ENCODE measurements at regions not wholly inside any gene's neighbourhood (a gene's known extent, or its start where the extent isn't known, plus 50 kb on each side); places are given as distances from the start of the nearest gene placed in this dataset.

- ATAC-seq, result no peak
- no peaks in the 10 kb centered on the region for H3K27me3 ChIP-seq (ENCODE audit: insufficient read depth, low read length)
- H3K4me2 ChIP-seq (ENCODE audit: low read length), result no peak overlapping the region
- ChIA-PET POLR2A (no interaction called here), CTCF (no interaction called here), RAD21 (ENCODE audit: low non-redundant PET in 1 of 2, low total read pairs in 2 of 2, uncharacterized antibody in 2 of 2, unreplicated experiment in 2 of 2) (no interaction called here)
- no peak for TF ChIP-seq SIN3A (IDR thresholded peaks at IDR 0.05; ENCODE audit: low read depth)
- TF ChIP-seq ZNF274 (IDR thresholded peaks at IDR 0.05; ENCODE audit: low read depth, low read length), result no peak
- no peak for TF ChIP-seq ZFX (IDR thresholded peaks at IDR 0.05)
- TF ChIP-seq MAX (IDR thresholded peaks at IDR 0.05), result no peak
- no peak for TF ChIP-seq ELF1 (IDR thresholded peaks at IDR 0.05; ENCODE audit: borderline replicate concordance, low read depth)
- TF ChIP-seq, protein P1, sequence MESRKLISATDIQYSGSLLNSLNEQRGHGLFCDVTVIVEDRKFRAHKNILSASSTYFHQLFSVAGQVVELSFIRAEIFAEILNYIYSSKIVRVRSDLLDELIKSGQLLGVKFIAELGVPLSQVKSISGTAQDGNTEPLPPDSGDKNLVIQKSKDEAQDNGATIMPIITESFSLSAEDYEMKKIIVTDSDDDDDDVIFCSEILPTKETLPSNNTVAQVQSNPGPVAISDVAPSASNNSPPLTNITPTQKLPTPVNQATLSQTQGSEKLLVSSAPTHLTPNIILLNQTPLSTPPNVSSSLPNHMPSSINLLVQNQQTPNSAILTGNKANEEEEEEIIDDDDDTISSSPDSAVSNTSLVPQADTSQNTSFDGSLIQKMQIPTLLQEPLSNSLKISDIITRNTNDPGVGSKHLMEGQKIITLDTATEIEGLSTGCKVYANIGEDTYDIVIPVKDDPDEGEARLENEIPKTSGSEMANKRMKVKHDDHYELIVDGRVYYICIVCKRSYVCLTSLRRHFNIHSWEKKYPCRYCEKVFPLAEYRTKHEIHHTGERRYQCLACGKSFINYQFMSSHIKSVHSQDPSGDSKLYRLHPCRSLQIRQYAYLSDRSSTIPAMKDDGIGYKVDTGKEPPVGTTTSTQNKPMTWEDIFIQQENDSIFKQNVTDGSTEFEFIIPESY (IDR thresholded peaks at IDR 0.05; ENCODE audit: extremely low read depth, insufficient replicate concordance, low read length), result no peak
- no peak overlapping the region for H3K9ac ChIP-seq (ENCODE audit: low read length)
- H3K9me3 ChIP-seq (ENCODE audit: control insufficient read depth in 1 of 2, insufficient read depth in 1 of 2, low read depth in 1 of 2, low read length in 2 of 2), result no peaks in the 10 kb centered on the region
- no peaks in the 10 kb centered on the region for H4K20me1 ChIP-seq (ENCODE audit: insufficient read depth)
- intact Hi-C loops (cut with micrococcal nuclease), result no loop called here
- no peak for DNase-seq (ENCODE audit: low read depth, low spot score)
- no peak overlapping the region for H3K27ac ChIP-seq (ENCODE audit: low read depth, low read length)
- no peak overlapping the region for H3K4me3 ChIP-seq (replicated peaks in 1 of 2; ENCODE audit: low read depth in 1 of 2, low read length in 2 of 2)
- H2AFZ ChIP-seq (ENCODE audit: low read depth, low read length, poor library complexity, severe bottlenecking), result no peak overlapping the region
- H3K79me2 ChIP-seq (ENCODE audit: insufficient read depth, low read length), result no peaks in the 10 kb centered on the region
- H3K4me1 ChIP-seq (ENCODE audit: control insufficient read depth in 1 of 2, insufficient read depth in 2 of 2, low read length in 2 of 2), result peaks cover 0 to 3% of the 10 kb centered on the region in 2 experiments; a peak in 1 of 4 replicates
- no peaks in the 10 kb centered on the region for H3K9me2 ChIP-seq (ENCODE audit: insufficient read depth)
- no peaks in the 10 kb centered on the region for H3K36me3 ChIP-seq (ENCODE audit: control insufficient read depth in 1 of 2, insufficient read depth in 2 of 2, low read length in 2 of 2)
- BruUV-seq (replicated peaks), result no TSS peak
These were observed 162.7 kb downstream of the ARL4C start for GRCh38 chr2:234334151-234334550.

All from HCT116 (cell line).